WTC11 (cell line): ENCODE measurements at regions not wholly inside any gene's neighbourhood (a gene's known extent, or its start where the extent isn't known, plus 50 kb on each side); places are given as distances from the start of the nearest gene placed in this dataset.

ENCODE experiments used
- ATAC-seq: fragments of 200-7000 bp; cut with Tn5 transposase; 2 replicates; pipeline ENCODE4 v1.10.0; 2021; ENCODE audit warnings: mild to moderate bottlenecking, moderate library complexity
- CTCF ChIA-PET: fragments of 300-600 bp; sonication (Branson Sonifier 250); formaldehyde crosslinking; loops from one replicate; lab custom pipeline; 2021; ENCODE audit warnings: antibody characterized with exemption; lab: Charles Lee
- POLR2A ChIA-PET: fragments of 350-600 bp; sonication (Branson Sonifier 250); formaldehyde crosslinking; loops from one replicate; lab custom pipeline; 2021; ENCODE audit warnings: antibody characterized with exemption; lab: Charles Lee
- DNase-seq: peaks from one replicate; pipeline ENCODE4 v3.0.0; 2021; ENCODE audit warnings: low spot score
- H3K27ac Mint-ChIP-seq: 2 replicates; pipeline ENCODE4 v1.8.0; 2021; ENCODE audit warnings: mixed read lengths
- H3K27me3 Mint-ChIP-seq: 2 replicates; pipeline ENCODE4 v1.8.0; 2021; ENCODE audit warnings: low read depth, mild to moderate bottlenecking, moderate library complexity, mixed read lengths
- H3K36me3 Mint-ChIP-seq: 2 replicates; pipeline ENCODE4 v1.8.0; 2021; ENCODE audit warnings: mixed read lengths
- H3K4me1 Mint-ChIP-seq: 2 replicates; pipeline ENCODE4 v1.8.0; 2022; ENCODE audit warnings: mixed read lengths
- H3K4me3 Mint-ChIP-seq: 2 replicates; pipeline ENCODE4 v1.8.0; 2021; ENCODE audit warnings: mild to moderate bottlenecking, moderate library complexity, mixed read lengths
- H3K9me3 Mint-ChIP-seq: 2 replicates; pipeline ENCODE4 v1.8.0; 2021; ENCODE audit warnings: mixed read lengths
- ATF1 ChIP-seq: sonication (generic); formaldehyde crosslinking; IDR thresholded peaks from 2 replicates; pipeline ENCODE4 v1.8.1; 2023; ENCODE audit warnings: mild to moderate bottlenecking, moderate library complexity, missing genetic modification reagents
- HMGA2 ChIP-seq: fragments of 250-450 bp; sonication (Bioruptor Pico); IDR thresholded peaks from 2 replicates; pipeline ENCODE4 v1.4.0; 2021; ENCODE audit warnings: mild to moderate bottlenecking, moderate library complexity
- JAZF1 ChIP-seq: fragments of 250-450 bp; sonication (Bioruptor Pico); IDR thresholded peaks from 2 replicates; pipeline ENCODE4 v1.9.0; 2021; ENCODE audit warnings: moderate library complexity, mild to moderate bottlenecking, inconsistent platforms
- NR1H2 ChIP-seq: sonication (generic); formaldehyde crosslinking; IDR thresholded peaks from 2 replicates; pipeline ENCODE4 v1.9.0; 2021; ENCODE audit warnings: mild to moderate bottlenecking, moderate library complexity, missing genetic modification reagents
- NR2C2 ChIP-seq: sonication (generic); formaldehyde crosslinking; IDR thresholded peaks from 2 replicates; pipeline ENCODE4 v1.8.0; 2022; ENCODE audit warnings: mild to moderate bottlenecking, missing genetic modification reagents
- NR3C1 ChIP-seq: sonication (generic); formaldehyde crosslinking; conservative IDR thresholded peaks from 2 replicates; pipeline ENCODE4 v1.8.1; 2023; ENCODE audit warnings: low read depth, mild to moderate bottlenecking, missing genetic modification reagents
- SMAD4 ChIP-seq: sonication (generic); formaldehyde crosslinking; IDR thresholded peaks from 2 replicates; pipeline ENCODE4 v1.8.0; 2022; ENCODE audit warnings: mild to moderate bottlenecking, missing genetic modification reagents
- SOX15 ChIP-seq: fragments of 250-450 bp; sonication (Bioruptor Pico); IDR thresholded peaks from 2 replicates; pipeline ENCODE4 v1.9.0; 2021; ENCODE audit warnings: mild to moderate bottlenecking
- TEAD4 ChIP-seq: sonication (generic); formaldehyde crosslinking; IDR thresholded peaks from 2 replicates; pipeline ENCODE4 v1.8.0; 2022; ENCODE audit warnings: mild to moderate bottlenecking, missing genetic modification reagents
- ZBTB21 ChIP-seq: sonication (generic); formaldehyde crosslinking; IDR thresholded peaks from 2 replicates; pipeline ENCODE4 v1.8.1; 2023; ENCODE audit warnings: mild to moderate bottlenecking, missing genetic modification reagents, borderline replicate concordance
- ZNF232 ChIP-seq: sonication (generic); formaldehyde crosslinking; IDR thresholded peaks from 2 replicates; pipeline ENCODE4 v1.8.0; 2022; ENCODE audit warnings: mild to moderate bottlenecking, missing genetic modification reagents
- ZNF317 ChIP-seq: sonication (generic); formaldehyde crosslinking; IDR thresholded peaks from 2 replicates; pipeline ENCODE4 v1.8.1; 2023; ENCODE audit warnings: low read depth, mild to moderate bottlenecking, moderate library complexity, missing genetic modification reagents, borderline replicate concordance
- ZNF416 ChIP-seq: fragments of 250-450 bp; sonication (Bioruptor Pico); IDR thresholded peaks from 2 replicates; pipeline ENCODE4 v1.9.0; 2021; ENCODE audit warnings: mild to moderate bottlenecking, inconsistent platforms
- TF ChIP-seq, protein P1 (sequence below): fragments of 250-450 bp; sonication (Bioruptor Pico); IDR thresholded peaks from 2 replicates; pipeline ENCODE4 v1.9.0; 2021; ENCODE audit warnings: moderate library complexity, mild to moderate bottlenecking, inconsistent platforms, borderline replicate concordance
- TF ChIP-seq, protein P2 (sequence below): sonication (generic); formaldehyde crosslinking; IDR thresholded peaks from 2 replicates; pipeline ENCODE4 v1.8.0; 2023; ENCODE audit warnings: mild to moderate bottlenecking, missing genetic modification reagents
- TF ChIP-seq, protein P3 (sequence below): sonication (generic); formaldehyde crosslinking; conservative IDR thresholded peaks from 2 replicates; pipeline ENCODE4 v1.8.1; 2022; ENCODE audit warnings: mild to moderate bottlenecking, missing genetic modification reagents
- TF ChIP-seq, protein P4 (sequence below): sonication (generic); formaldehyde crosslinking; IDR thresholded peaks from 2 replicates; pipeline ENCODE4 v1.8.1; 2022; ENCODE audit warnings: low read depth, missing genetic modification reagents, borderline replicate concordance
- TF ChIP-seq, protein P5 (sequence below): sonication (generic); formaldehyde crosslinking; IDR thresholded peaks from 2 replicates; pipeline ENCODE4 v1.8.0; 2022; ENCODE audit warnings: mild to moderate bottlenecking, missing genetic modification reagents
- TF ChIP-seq, protein P6 (sequence below): sonication (generic); formaldehyde crosslinking; IDR thresholded peaks from 2 replicates; pipeline ENCODE4 v1.8.1; 2022; ENCODE audit warnings: mild to moderate bottlenecking, missing genetic modification reagents, moderate library complexity, borderline replicate concordance
- TF ChIP-seq, protein P7 (sequence below): sonication (generic); formaldehyde crosslinking; IDR thresholded peaks from 2 replicates; pipeline ENCODE4 v1.8.1; 2023; ENCODE audit warnings: mild to moderate bottlenecking, moderate library complexity, missing genetic modification reagents
- TF ChIP-seq, protein P8 (sequence below): sonication (generic); formaldehyde crosslinking; IDR thresholded peaks from 2 replicates; pipeline ENCODE4 v1.8.1; 2023; ENCODE audit warnings: mild to moderate bottlenecking, missing genetic modification reagents
- TF ChIP-seq, protein P9 (sequence below): sonication (generic); formaldehyde crosslinking; IDR thresholded peaks from 2 replicates; pipeline ENCODE4 v1.8.0; 2023; ENCODE audit warnings: missing genetic modification reagents

DNA sequence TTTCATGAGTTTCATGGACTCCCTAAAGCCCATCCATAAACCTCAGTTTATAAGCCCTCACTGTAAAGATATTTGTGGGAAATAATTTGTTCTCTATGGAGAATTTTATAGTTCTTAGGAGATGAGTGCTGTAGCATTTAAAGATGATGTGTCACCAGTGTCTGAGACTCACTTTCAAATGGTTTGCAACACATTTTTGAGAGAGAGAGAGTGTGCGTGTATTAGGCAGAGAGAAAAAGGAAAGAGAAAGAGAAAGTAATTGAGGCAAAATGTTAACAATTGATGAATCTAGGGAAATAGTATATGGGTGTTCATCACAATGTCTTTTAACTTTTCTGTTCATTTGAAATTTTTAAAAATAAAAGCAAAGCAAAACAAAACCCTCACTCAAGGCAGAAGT is 479.0 kb downstream of the ZSWIM6 start:
- Mint-ChIP-seq H3K4me1 (peaks cover 5% of the 10 kb centered on the region), H3K27me3 (no peaks in the 10 kb centered on the region; the same call in 1 of the 2 replicates), H3K9me3 (peaks cover 9% of the 10 kb centered on the region; the same call in 1 of the 2 replicates), H3K36me3 (no peaks in the 10 kb centered on the region), H3K4me3 (no peak overlapping the region), H3K27ac (no peak overlapping the region)
- ATAC-seq (no peak), DNase-seq (no peak)
- ChIA-PET CTCF (no interaction called here), POLR2A (no interaction called here)
- TF ChIP-seq, protein P1, sequence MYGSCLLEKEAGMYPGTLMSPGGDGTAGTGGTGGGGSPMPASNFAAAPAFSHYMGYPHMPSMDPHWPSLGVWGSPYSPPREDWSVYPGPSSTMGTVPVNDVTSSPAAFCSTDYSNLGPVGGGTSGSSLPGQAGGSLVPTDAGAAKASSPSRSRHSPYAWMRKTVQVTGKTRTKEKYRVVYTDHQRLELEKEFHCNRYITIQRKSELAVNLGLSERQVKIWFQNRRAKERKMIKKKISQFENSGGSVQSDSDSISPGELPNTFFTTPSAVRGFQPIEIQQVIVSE = no peak
- no peak for TF ChIP-seq ZBTB21 (CRISPR knock-in tag)

DNA sequence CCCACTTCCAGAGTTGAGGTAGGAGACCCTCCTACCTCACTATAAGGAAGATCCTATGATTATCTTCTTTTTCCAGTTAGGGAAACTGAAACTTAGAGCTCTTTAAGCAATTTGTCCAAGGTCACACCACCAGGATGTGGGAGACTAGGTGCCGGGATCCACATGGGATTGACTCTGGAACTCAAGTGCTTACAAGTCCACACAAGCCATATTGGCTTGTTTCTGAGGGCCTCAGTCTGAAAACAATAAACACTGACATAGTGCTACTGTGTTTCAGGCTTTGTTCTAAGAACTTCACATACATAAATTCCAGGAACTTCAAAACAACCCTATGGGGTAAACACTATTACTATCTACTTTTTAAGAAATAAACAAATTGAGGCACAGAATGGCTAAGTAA is 481.3 kb downstream of the ZSWIM6 start:
- no peak for ATAC-seq
- TF ChIP-seq, protein P2, sequence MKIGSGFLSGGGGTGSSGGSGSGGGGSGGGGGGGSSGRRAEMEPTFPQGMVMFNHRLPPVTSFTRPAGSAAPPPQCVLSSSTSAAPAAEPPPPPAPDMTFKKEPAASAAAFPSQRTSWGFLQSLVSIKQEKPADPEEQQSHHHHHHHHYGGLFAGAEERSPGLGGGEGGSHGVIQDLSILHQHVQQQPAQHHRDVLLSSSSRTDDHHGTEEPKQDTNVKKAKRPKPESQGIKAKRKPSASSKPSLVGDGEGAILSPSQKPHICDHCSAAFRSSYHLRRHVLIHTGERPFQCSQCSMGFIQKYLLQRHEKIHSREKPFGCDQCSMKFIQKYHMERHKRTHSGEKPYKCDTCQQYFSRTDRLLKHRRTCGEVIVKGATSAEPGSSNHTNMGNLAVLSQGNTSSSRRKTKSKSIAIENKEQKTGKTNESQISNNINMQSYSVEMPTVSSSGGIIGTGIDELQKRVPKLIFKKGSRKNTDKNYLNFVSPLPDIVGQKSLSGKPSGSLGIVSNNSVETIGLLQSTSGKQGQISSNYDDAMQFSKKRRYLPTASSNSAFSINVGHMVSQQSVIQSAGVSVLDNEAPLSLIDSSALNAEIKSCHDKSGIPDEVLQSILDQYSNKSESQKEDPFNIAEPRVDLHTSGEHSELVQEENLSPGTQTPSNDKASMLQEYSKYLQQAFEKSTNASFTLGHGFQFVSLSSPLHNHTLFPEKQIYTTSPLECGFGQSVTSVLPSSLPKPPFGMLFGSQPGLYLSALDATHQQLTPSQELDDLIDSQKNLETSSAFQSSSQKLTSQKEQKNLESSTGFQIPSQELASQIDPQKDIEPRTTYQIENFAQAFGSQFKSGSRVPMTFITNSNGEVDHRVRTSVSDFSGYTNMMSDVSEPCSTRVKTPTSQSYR (CRISPR knock-in tag) = no peak
- TF ChIP-seq, protein P3, sequence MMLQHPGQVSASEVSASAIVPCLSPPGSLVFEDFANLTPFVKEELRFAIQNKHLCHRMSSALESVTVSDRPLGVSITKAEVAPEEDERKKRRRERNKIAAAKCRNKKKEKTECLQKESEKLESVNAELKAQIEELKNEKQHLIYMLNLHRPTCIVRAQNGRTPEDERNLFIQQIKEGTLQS (CRISPR knock-in tag) = no peak
- TF ChIP-seq, protein P4, sequence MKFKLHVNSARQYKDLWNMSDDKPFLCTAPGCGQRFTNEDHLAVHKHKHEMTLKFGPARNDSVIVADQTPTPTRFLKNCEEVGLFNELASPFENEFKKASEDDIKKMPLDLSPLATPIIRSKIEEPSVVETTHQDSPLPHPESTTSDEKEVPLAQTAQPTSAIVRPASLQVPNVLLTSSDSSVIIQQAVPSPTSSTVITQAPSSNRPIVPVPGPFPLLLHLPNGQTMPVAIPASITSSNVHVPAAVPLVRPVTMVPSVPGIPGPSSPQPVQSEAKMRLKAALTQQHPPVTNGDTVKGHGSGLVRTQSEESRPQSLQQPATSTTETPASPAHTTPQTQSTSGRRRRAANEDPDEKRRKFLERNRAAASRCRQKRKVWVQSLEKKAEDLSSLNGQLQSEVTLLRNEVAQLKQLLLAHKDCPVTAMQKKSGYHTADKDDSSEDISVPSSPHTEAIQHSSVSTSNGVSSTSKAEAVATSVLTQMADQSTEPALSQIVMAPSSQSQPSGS (CRISPR knock-in tag) = no peak
- no peak for TF ChIP-seq SMAD4 (CRISPR knock-in tag)
- TF ChIP-seq JAZF1 (CRISPR knock-in tag) = no peak
- no peak for TF ChIP-seq SOX15 (CRISPR knock-in tag)
- ChIA-PET CTCF (interaction anchor here (1.7 kb wide), 1 partner anchor 45 kb away, joined by 7 read pairs; no protein-coding TSS in a partner anchor), POLR2A (no interaction called here)
- Mint-ChIP-seq H3K4me1 (peaks cover 21% of the 10 kb centered on the region), H3K4me3 (no peak overlapping the region), H3K27me3 (no peaks in the 10 kb centered on the region; the same call in 1 of the 2 replicates), H3K9me3 (peaks cover 9% of the 10 kb centered on the region; the same call in 1 of the 2 replicates), H3K36me3 (no peaks in the 10 kb centered on the region), H3K27ac (no peak overlapping the region)
- DNase-seq = no peak

DNA sequence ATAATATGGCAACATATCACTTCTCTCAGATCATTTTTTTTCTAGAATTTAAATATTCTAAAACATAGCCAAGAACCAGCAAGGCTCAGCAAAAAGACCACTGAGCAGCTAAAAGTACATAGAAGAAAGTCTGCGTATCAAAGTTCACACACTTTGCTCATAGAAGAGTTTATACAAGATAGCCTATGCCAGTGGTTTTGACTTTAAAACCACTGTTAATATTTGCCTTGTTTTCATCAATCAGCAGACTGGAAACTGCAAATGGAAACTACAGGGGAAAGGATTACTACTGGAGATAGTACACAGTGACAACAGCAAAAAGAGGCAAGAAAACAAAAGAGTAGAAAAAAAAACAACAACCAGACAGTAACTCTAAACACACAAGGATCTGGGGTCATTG is 483.3 kb downstream of the ZSWIM6 start:
- no peak for ATAC-seq
- ChIA-PET POLR2A (no interaction called here), CTCF (interaction anchor here (2.8 kb wide), 1 partner anchor 46 kb away, joined by 28 read pairs; no protein-coding TSS in a partner anchor)
- Mint-ChIP-seq H3K9me3 (peaks cover 14% of the 10 kb centered on the region), H3K27ac (no peak overlapping the region), H3K27me3 (no peaks in the 10 kb centered on the region), H3K4me3 (no peak overlapping the region), H3K4me1 (peaks cover 21% of the 10 kb centered on the region), H3K36me3 (no peaks in the 10 kb centered on the region)
- no peak for DNase-seq
- TF ChIP-seq ATF1 (CRISPR knock-in tag) (no peak), NR1H2 (no peak), TEAD4 (no peak), ZNF317 (CRISPR knock-in tag) (no peak), ZNF416 (CRISPR knock-in tag) (no peak), NR3C1 (CRISPR knock-in tag) (no peak), HMGA2 (CRISPR knock-in tag) (no peak), NR2C2 (CRISPR knock-in tag) (no peak), ZNF232 (no peak)
- TF ChIP-seq, protein P5, sequence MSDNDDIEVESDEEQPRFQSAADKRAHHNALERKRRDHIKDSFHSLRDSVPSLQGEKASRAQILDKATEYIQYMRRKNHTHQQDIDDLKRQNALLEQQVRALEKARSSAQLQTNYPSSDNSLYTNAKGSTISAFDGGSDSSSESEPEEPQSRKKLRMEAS = no peak
- TF ChIP-seq, protein P6, sequence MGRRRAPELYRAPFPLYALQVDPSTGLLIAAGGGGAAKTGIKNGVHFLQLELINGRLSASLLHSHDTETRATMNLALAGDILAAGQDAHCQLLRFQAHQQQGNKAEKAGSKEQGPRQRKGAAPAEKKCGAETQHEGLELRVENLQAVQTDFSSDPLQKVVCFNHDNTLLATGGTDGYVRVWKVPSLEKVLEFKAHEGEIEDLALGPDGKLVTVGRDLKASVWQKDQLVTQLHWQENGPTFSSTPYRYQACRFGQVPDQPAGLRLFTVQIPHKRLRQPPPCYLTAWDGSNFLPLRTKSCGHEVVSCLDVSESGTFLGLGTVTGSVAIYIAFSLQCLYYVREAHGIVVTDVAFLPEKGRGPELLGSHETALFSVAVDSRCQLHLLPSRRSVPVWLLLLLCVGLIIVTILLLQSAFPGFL (CRISPR knock-in tag) = no peak
- TF ChIP-seq, protein P7, sequence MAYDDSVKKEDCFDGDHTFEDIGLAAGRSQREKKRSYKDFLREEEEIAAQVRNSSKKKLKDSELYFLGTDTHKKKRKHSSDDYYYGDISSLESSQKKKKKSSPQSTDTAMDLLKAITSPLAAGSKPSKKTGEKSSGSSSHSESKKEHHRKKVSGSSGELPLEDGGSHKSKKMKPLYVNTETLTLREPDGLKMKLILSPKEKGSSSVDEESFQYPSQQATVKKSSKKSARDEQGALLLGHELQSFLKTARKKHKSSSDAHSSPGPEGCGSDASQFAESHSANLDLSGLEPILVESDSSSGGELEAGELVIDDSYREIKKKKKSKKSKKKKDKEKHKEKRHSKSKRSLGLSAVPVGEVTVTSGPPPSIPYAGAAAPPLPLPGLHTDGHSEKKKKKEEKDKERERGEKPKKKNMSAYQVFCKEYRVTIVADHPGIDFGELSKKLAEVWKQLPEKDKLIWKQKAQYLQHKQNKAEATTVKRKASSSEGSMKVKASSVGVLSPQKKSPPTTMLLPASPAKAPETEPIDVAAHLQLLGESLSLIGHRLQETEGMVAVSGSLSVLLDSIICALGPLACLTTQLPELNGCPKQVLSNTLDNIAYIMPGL (CRISPR knock-in tag) = no peak
- TF ChIP-seq, protein P8, sequence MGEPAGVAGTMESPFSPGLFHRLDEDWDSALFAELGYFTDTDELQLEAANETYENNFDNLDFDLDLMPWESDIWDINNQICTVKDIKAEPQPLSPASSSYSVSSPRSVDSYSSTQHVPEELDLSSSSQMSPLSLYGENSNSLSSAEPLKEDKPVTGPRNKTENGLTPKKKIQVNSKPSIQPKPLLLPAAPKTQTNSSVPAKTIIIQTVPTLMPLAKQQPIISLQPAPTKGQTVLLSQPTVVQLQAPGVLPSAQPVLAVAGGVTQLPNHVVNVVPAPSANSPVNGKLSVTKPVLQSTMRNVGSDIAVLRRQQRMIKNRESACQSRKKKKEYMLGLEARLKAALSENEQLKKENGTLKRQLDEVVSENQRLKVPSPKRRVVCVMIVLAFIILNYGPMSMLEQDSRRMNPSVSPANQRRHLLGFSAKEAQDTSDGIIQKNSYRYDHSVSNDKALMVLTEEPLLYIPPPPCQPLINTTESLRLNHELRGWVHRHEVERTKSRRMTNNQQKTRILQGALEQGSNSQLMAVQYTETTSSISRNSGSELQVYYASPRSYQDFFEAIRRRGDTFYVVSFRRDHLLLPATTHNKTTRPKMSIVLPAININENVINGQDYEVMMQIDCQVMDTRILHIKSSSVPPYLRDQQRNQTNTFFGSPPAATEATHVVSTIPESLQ (CRISPR knock-in tag) = no peak
- TF ChIP-seq, protein P9, sequence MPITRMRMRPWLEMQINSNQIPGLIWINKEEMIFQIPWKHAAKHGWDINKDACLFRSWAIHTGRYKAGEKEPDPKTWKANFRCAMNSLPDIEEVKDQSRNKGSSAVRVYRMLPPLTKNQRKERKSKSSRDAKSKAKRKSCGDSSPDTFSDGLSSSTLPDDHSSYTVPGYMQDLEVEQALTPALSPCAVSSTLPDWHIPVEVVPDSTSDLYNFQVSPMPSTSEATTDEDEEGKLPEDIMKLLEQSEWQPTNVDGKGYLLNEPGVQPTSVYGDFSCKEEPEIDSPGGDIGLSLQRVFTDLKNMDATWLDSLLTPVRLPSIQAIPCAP = no peak
